Stimulated activated CD4-positive, alpha-beta T cell treated with anti-CD3 and anti-CD28 coated beads, Interleukin-4, amount 100 ng/mL, for 1 hour (primary cell): ENCODE measurements at regions not wholly inside any gene's neighbourhood (a gene's known extent, or its start where the extent isn't known, plus 50 kb on each side); places are given as distances from the start of the nearest gene placed in this dataset.

Experiments
- DNase-seq: peaks from one replicate; pipeline ENCODE4 v3.0.0-alpha.2; 2020

DNA sequence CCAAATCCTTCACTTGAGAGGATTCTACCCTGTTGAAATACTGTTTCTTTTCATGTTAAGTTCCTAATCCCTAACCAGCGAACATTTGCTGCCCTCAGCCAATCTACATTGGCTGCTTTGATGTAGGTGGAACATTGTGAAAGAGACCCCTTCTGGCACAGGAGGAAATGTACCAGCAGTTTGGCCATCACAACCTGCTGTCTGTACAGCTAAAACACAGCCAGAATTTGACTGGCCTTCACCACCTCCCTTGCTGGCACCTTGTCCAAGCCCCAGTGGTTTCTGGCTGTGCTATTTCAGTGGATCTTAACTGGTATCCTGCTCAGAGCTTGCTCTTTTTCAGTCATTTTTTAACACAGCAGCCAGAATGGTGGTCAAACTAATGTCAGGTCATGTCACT, 202.1 kb upstream of the EPHA7 start:
- DNase-seq: no peak

GRCh38 chr6:93604951-93605350, 185.6 kb upstream of the EPHA7 start:
- no peak for DNase-seq

DNA sequence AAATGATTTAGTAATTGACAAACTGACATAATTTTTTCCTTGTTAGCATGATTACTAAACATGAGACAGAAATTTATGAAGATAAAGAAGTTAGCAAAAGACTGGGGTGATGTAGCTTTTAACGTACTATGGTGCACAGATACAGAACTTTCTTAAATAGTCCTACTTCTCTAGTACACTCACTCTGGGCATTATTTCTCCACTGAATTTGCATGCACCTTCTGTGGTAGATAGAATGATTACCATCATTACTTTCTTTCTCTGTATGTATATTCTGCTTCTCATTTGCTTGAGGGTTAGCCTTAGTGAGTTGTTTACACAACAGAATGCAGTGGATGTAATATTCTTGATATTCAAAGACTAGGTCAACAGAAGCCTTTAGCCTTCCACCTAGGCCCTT, 173.1 kb upstream of the EPHA7 start:
- DNase-seq: no peak

GRCh38 chr6:93586306-93586705, 166.9 kb upstream of the EPHA7 start:
- DNase-seq: no peak

GRCh38 chr6:93584300-93584699, 164.9 kb upstream of the EPHA7 start:
- no peak for DNase-seq

DNA sequence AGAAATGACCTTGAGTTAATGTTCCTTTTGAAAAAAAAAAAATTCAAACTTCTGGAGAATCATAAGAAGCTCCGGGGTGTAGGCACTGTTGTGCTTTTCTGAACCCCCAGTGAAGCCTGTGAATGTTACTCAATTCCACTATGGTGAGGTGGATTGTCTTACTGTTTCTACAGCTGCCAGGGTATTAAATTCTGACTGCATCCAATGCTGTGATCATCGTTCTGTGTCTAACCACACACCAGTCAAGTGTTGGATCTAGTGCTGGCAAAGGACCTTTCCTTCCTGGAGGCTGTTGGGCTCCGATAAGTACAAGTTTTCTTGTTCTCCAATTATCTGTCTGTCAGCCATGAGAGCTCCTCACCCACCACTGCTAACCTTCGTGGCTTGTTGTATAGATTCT, 162.0 kb upstream of the EPHA7 start:
- DNase-seq: no peak

- DNase-seq: no peak
Measured at GRCh38 chr6:93580446-93580845, 161.1 kb upstream of the EPHA7 start.

DNA sequence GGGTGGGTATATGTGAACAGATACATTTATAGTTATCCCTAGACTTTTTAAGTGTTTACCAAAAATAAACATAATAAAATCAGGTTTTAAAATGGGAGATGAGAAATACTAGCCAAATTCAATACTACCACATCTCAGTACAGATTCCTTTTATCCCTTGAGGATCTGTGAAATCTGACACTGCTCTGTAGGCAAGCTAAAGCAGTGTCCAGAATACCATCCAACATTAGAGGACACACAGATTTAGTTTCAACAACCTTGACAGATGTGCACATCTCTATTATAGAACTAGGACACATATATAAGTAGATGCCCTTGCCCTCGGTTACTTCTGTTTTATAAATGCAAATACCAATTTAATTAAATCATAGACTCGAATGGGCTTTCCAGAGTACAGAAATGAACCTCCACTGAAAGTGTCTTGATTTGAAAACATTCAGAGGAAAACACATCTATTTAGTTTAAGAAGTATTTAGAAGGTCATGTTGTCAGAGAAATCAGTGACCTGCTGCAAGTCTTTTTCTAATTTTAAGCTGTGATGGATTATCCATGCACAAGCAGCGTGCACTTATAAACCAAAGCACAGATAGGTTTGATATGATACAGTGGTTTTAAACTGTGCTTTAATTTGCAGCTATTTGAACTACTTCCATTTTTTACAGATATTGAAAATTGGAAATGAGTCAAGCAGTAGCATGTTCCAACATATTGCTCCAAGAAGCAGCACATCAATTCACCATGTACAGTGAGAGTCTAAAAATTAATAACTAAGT, 156.3 kb upstream of the EPHA7 start:
- no peak for DNase-seq

GRCh38 chr6:93574299-93574698, 154.9 kb upstream of the EPHA7 start:
- no peak for DNase-seq

GRCh38 chr6:93571346-93571745, 152.0 kb upstream of the EPHA7 start:
- no peak for DNase-seq

GRCh38 chr6:93568169-93568568, 148.8 kb upstream of the EPHA7 start:
- DNase-seq: no peak

- no peak for DNase-seq
Measured at GRCh38 chr6:93567164-93567563, 147.8 kb upstream of the EPHA7 start.

DNA sequence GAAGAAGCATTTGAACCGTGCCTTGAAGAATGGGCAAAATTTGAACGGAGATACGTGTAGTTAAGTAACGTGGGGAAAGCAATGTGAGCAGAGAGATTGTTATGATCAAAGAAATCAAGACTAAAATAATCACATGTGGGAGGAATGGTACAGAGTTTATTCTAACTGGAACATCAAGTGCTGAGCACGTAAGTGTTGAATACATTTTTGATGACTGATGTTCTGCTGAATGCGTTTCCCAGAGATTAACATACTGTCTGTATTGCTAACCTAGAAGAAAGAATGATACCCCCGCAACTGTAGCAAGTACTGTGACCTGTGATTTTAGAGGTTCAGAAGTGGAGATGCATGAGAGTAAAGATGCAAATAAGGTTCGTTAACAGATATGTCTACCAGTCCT, 146.9 kb upstream of the EPHA7 start:
- DNase-seq: no peak

GRCh38 chr6:93562582-93562981, 143.2 kb upstream of the EPHA7 start:
- DNase-seq: no peak

DNA sequence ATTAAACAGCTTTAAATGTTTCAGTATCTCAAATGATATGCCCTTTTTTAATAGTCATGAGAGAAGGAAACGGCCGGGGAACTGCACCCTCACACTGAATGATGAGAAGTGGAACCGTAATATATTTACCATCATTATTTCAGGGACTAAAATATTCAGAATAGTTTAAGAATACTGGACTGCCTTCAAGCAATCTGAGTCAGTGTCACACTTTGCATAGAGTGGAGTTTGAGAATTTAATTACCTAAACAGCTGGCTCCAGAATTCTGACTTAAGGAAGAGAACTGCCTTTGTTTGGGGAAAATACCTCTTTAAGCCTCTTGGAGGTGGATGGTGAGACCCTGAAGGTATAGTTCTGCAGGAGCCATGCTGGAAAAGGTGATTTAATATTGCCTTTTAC, 135.9 kb upstream of the EPHA7 start:
- no peak for DNase-seq

DNA sequence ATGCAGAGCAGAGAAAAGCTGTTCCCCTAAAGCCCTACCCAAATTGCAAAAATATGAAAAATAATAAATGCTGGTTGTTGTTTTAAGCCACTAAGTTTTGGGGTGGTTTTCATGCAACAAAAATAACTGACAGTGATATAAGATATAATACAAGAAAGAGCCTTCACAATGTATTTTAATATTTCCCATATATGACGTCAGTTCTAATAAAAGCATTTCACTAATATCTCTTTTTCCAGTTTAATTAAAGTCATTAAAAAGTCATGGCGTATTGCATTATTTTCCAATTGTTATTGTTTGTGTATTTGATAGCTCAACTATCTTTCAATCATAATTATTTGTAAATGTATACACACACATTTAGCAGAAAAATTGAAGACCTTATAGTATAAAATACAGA, 134.7 kb upstream of the EPHA7 start:
- DNase-seq: no peak

GRCh38 chr6:93550551-93551276, 131.4 kb upstream of the EPHA7 start:
- DNase-seq: no peak

- no peak for DNase-seq
Measured at GRCh38 chr6:93549868-93550267, 130.5 kb upstream of the EPHA7 start.

- no peak for DNase-seq
Measured at GRCh38 chr6:93524671-93525451, 105.5 kb upstream of the EPHA7 start.

DNA sequence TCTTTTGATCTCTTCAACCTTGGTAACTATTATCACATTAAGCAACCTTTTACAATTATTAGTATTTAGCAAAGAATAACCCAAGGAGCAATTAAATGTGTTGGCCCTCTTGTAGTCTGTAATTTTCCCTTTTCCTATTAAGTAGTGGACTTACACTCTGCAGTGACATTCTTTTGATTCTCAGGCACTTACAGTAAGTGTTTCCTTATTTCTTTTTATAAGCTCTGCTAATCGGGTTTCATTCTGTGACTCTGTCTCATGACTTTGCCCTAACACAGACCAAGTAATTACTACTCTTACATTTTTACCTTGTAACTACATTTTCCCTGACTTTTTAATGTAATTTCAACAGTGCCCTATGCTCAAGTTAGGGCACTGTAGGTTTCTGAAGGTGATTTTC, 104.0 kb upstream of the EPHA7 start:
- DNase-seq: no peak

DNA sequence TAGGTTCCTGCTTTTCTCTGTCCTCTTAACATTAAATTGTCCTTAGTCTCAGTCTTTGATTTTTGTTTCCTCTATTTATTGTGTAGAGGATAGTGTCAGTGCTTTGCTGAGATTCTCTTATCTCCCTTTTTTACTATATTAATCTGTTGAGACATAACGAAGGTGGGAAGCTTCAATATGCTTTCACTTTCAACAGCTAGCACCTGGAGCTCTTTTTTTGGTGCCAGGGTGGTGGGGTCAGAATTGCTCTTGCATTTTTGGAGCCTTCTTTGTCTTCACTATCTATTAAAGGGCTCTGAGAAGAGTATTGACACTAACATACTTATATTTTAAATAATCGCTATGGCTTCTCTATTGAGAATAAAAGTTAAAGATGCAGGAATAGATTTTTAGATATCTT, 97.1 kb upstream of the EPHA7 start:
- no peak for DNase-seq

DNA sequence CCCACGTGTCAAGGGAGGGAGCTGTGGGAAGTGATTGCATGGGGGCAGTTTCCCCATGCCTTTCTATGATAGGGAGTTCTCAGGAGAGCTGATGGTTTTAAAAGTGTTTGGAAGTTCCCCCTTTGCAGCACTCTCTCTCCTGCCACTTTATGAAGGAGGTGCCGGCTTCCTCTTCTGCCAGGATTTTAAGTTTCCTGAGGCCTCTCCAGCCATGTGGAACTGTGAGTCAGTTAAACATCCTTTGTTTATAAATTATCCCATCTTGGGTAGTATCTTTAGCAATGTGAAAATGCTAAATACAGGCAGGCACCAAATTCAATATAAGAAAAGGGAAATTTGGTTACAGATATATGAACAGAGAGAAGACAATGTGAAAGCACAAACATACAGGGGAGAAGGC, 96.4 kb upstream of the EPHA7 start:
- no peak for DNase-seq

- no peak for DNase-seq
Measured at GRCh38 chr6:93498713-93499112, 79.4 kb upstream of the EPHA7 start.

GRCh38 chr6:93496548-93496947, 77.2 kb upstream of the EPHA7 start:
- DNase-seq: no peak
